K562 (cell line): ENCODE measurements at regions not wholly inside any gene's neighbourhood (a gene's known extent, or its start where the extent isn't known, plus 50 kb on each side); places are given as distances from the start of the nearest gene placed in this dataset.

Experiments
- ATAC-seq: fragments of 200-7000 bp; cut with Tn5 transposase; 3 replicates; pipeline ENCODE4 v1.9.1; 2020; ENCODE audit warnings: moderate library complexity
- BruUV-seq: library from RNA; stranded (reverse); fragments of 400-500 nt; replicated peaks from 2 replicates; lab custom pipeline; 2021; lab: Mats Ljungman, UMichigan
- CTCF ChIA-PET: fragments of 300-600 bp; formaldehyde crosslinking; extraction: SDS; loops from one replicate; lab custom pipeline; 2021; ENCODE audit warnings: low intra/inter-chr PET ratio; lab: Yijun Ruan, JAX
- POLR2A ChIA-PET: fragments of 300-600, 350-650 bp; sonication (Branson Sonifier 250); formaldehyde crosslinking; extraction: SDS; loops from one replicate; lab custom pipeline; 2021; ENCODE audit warnings: antibody characterized with exemption, inconsistent platforms; lab: Yijun Ruan, JAX
- DNase-seq, 4 experiments: peaks; one replicate each; pipeline versions ENCODE4 v3.0.0 to v3.0.0-alpha.2; 2011 to 2018; ENCODE audit warnings: low spot score in 3 of 4, mixed read lengths in 3 of 4; ENCODE audit errors: extremely low read depth in 1 of 4
- FAIRE-seq: peaks from 2 replicates; lab custom pipeline; 2011; peaks lifted over from hg19 to GRCh38; lab: Jason Lieb, UNC
- H2AFZ ChIP-seq: 2 replicates; pipeline ENCODE4 v1.6.0; 2011; ENCODE audit warnings: low read depth, low read length, control low read depth, inconsistent platforms
- H3K27ac ChIP-seq: fragments of 200-600 bp; 3 replicates; pipeline ENCODE4 v1.8.0; 2011; ENCODE audit warnings: low read depth, mild to moderate bottlenecking, control low read depth, inconsistent platforms, low read length, moderate library complexity, mixed read lengths; ENCODE audit errors: extremely low read depth
- H3K27me3 ChIP-seq, 2 experiments: fragments of 300-600 bp in 1 of 2; 2 replicates in 1 of 2; 3 replicates in 1 of 2; pipeline versions ENCODE4 v1.6.0 to v1.8.0; 2011; ENCODE audit warnings: inconsistent platforms in 2 of 2, low read length in 2 of 2, mild to moderate bottlenecking in 1 of 2, mixed read lengths in 1 of 2, moderate library complexity in 1 of 2; ENCODE audit not compliant: control insufficient read depth in 2 of 2, insufficient read depth in 2 of 2
- H3K36me3 ChIP-seq: fragments of 300-600 bp; 3 replicates; pipeline ENCODE4 v1.8.0; 2011; ENCODE audit warnings: mild to moderate bottlenecking, low read length, inconsistent platforms; ENCODE audit not compliant: control insufficient read depth, insufficient read depth
- H3K4me1 ChIP-seq, 2 experiments: fragments of 200-600 bp in 1 of 2; replicated peaks in 1 of 2; 2 replicates in 1 of 2; 3 replicates in 1 of 2; pipeline versions ENCODE4 v1.5.1 to v1.8.0; 2011; ENCODE audit warnings: inconsistent platforms in 2 of 2, low read length in 2 of 2, mild to moderate bottlenecking in 1 of 2, mixed read lengths in 1 of 2, moderate library complexity in 1 of 2; ENCODE audit not compliant: control insufficient read depth in 2 of 2, insufficient read depth in 2 of 2
- H3K4me2 ChIP-seq: 2 replicates; pipeline ENCODE4 v1.6.1; 2011; ENCODE audit warnings: low read length, control low read depth, inconsistent platforms, mixed read lengths; ENCODE audit not compliant: insufficient read depth
- H3K4me3 ChIP-seq: fragments of 200-600 bp; sonication (generic), shearing (Covaris generic); 2 replicates; pipeline ENCODE4 v1.5.1; 2016; ENCODE audit warnings: control low read depth, inconsistent platforms
- H3K79me2 ChIP-seq: fragments of 200-600 bp; 3 replicates; pipeline ENCODE4 v1.8.0; 2011; ENCODE audit warnings: low read length, inconsistent platforms; ENCODE audit not compliant: control insufficient read depth, insufficient read depth
- H3K9ac ChIP-seq, 2 experiments: 2 replicates each; pipeline versions ENCODE4 v1.6.0 to v1.6.1; 2011; ENCODE audit warnings: low read depth in 2 of 2, low read length in 2 of 2, control low read depth in 1 of 2, inconsistent platforms in 1 of 2, mild to moderate bottlenecking in 1 of 2, mixed read lengths in 1 of 2; ENCODE audit not compliant: insufficient read depth in 1 of 2
- H3K9me1 ChIP-seq: one replicate; pipeline ENCODE4 v1.6.0; 2011; ENCODE audit warnings: inconsistent platforms, mild to moderate bottlenecking, low read length, moderate library complexity; ENCODE audit not compliant: control insufficient read depth, insufficient read depth
- H3K9me3 ChIP-seq: replicated peaks from 2 replicates; pipeline ENCODE4 v1.5.1; 2011; ENCODE audit warnings: low read depth, low read length, inconsistent platforms; ENCODE audit not compliant: control insufficient read depth, insufficient read depth
- H4K20me1 ChIP-seq: replicated peaks from 2 replicates; pipeline ENCODE4 v1.6.1; 2011; ENCODE audit warnings: low read length, inconsistent platforms, mixed read lengths; ENCODE audit not compliant: control insufficient read depth, insufficient read depth
- ATF2 ChIP-seq: sonication (generic); formaldehyde crosslinking; IDR thresholded peaks from 2 replicates; pipeline ENCODE4 v1.8.1; 2022; ENCODE audit warnings: missing genetic modification reagents
- CHD1 ChIP-seq: fragments of 200-600 bp; sonication (generic); IDR thresholded peaks from one replicate; pipeline ENCODE4 v1.6.1; 2012; ENCODE audit warnings: mild to moderate bottlenecking, moderate library complexity, low read length, inconsistent platforms
- CXXC5 ChIP-seq: fragments of 250-450 bp; sonication (Bioruptor Pico); IDR thresholded peaks from 2 replicates; pipeline ENCODE4 v1.8.0; 2022; ENCODE audit warnings: inconsistent platforms, mild to moderate bottlenecking, moderate library complexity
- HEY1 ChIP-seq: fragments of 250-450 bp; sonication (Bioruptor Pico); IDR thresholded peaks from 2 replicates; pipeline ENCODE4 v1.5.0; 2020; ENCODE audit warnings: mild to moderate bottlenecking, moderate library complexity, borderline replicate concordance
- PYGO2 ChIP-seq: fragments of 450-650 bp; IDR thresholded peaks from 2 replicates; pipeline ENCODE4 v1.6.1; 2016; ENCODE audit warnings: mild to moderate bottlenecking, missing genetic modification characterization, moderate library complexity, missing compliant biosample characterization
- RBM14 ChIP-seq: fragments of 200-400 bp; formaldehyde crosslinking; IDR thresholded peaks from 2 replicates; pipeline ENCODE4 v1.6.1; 2018; ENCODE audit warnings: low read depth, mild to moderate bottlenecking, low read length, moderate library complexity, borderline replicate concordance; ENCODE audit not compliant: insufficient read depth
- SAP30 ChIP-seq: fragments of 200-600 bp; sonication (generic); IDR thresholded peaks from 2 replicates; pipeline ENCODE4 v1.6.1; 2012; ENCODE audit warnings: borderline replicate concordance, low read depth, mild to moderate bottlenecking, moderate library complexity, low read length, control low read depth, inconsistent platforms; ENCODE audit not compliant: insufficient read depth, poor library complexity, severe bottlenecking
- SMAD2 ChIP-seq: fragments of 150-350 bp; IDR thresholded peaks from 2 replicates; pipeline ENCODE4 v1.6.1; 2014; ENCODE audit warnings: low read depth, mild to moderate bottlenecking, low read length
- YBX1 ChIP-seq: fragments of 450-650 bp; IDR thresholded peaks from 2 replicates; pipeline ENCODE4 v1.7.1; 2016; ENCODE audit warnings: mild to moderate bottlenecking
- ZBTB49 ChIP-seq: sonication (generic); formaldehyde crosslinking; IDR thresholded peaks from 2 replicates; pipeline ENCODE4 v1.8.0; 2022; ENCODE audit warnings: missing genetic modification reagents, mild to moderate bottlenecking, borderline replicate concordance
- ZKSCAN1 ChIP-seq: fragments of 150-350 bp; IDR thresholded peaks from 2 replicates; pipeline ENCODE4 v1.6.1; 2016; ENCODE audit warnings: low read depth, low read length
- WGBS: fragments of 100-300 bp; shearing (Covaris generic); methylation state at CpG from one replicate; pipeline ENCODE4 v1.1.6; 2016; ENCODE audit warnings: low coverage, mixed read lengths; ENCODE audit not compliant: insufficient coverage; ENCODE audit errors: missing lambda C conversion rate; 5-methylcytosine and 5-hydroxymethylcytosine counted together
- in situ Hi-C: fragments of 300-500 bp; cut with MboI; formaldehyde crosslinking; loops from 4 replicates; pipeline ENCODE4 v1.15.0; 2018; ENCODE audit warnings: inconsistent platforms, mixed read lengths
- intact Hi-C: fragments of 100-400 bp; cut with micrococcal nuclease; formaldehyde crosslinking; loops from 2 replicates; pipeline ENCODE4 v1.14.2; 2022
- TF ChIP-seq, protein P1 (sequence below): sonication (generic); formaldehyde crosslinking; IDR thresholded peaks from 2 replicates; pipeline ENCODE4 v1.4.0; 2020; ENCODE audit warnings: mild to moderate bottlenecking, missing genetic modification reagents
- TF ChIP-seq, protein P2 (sequence below): fragments of 450-650 bp; formaldehyde crosslinking; IDR thresholded peaks from 2 replicates; pipeline ENCODE4 v1.4.0; 2020; ENCODE audit warnings: mild to moderate bottlenecking, moderate library complexity
- TF ChIP-seq, protein P3 (sequence below), 2 experiments: fragments of 450-650 bp in 1 of 2; sonication (generic) in 1 of 2; formaldehyde crosslinking in 1 of 2; IDR thresholded peaks in 1 of 2; conservative IDR thresholded peaks in 1 of 2; 2 replicates each; pipeline versions ENCODE4 v1.6.1 to v1.8.1; 2016 to 2023; ENCODE audit warnings: mild to moderate bottlenecking in 2 of 2, moderate library complexity in 2 of 2, inconsistent platforms in 1 of 2, missing genetic modification reagents in 1 of 2

DNA sequence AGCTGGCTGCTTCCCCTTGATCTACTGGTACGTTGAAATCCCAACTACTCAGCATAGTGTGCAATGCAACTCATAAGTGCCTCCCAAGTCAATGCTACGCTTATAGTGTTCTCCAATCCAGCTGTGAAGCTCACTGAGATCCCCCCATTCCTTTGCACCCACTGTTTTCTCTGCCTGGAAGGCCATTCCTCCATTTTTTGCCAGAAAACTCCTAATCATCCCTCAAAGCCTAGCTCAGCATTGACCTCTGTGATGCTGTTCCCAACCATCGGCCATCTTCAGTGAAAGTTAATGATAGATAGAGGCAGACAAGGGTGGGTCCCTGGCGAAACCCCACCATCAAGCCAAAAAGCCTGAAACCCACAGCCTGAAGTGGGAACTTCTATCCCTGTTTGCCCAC is 211.0 kb downstream of the ENC1 start:
- FAIRE-seq (no peak), DNase-seq (no peak), ATAC-seq (no peak)
- no peaks in the 10 kb centered on the region for H3K79me2 ChIP-seq
- 4% methylated on average over 4 of the region's 4 CpGs for WGBS
- H3K27ac ChIP-seq: no peak overlapping the region
- no peaks in the 10 kb centered on the region for H3K9me3 ChIP-seq
- no TSS peak for BruUV-seq
- H4K20me1 ChIP-seq: no peaks in the 10 kb centered on the region
- no peaks in the 10 kb centered on the region for H3K4me1 ChIP-seq
- CTCF ChIA-PET: no interaction called here
- no peak overlapping the region for H2AFZ ChIP-seq
- no peak overlapping the region for H3K4me2 ChIP-seq
- no peak overlapping the region for H3K9ac ChIP-seq
- no peaks in the 10 kb centered on the region for H3K36me3 ChIP-seq
- H3K27me3 ChIP-seq: peaks cover 0 to 5% of the 10 kb centered on the region in 2 experiments; a peak in 2 of 5 replicates
- no peaks in the 10 kb centered on the region for H3K9me1 ChIP-seq
- intact Hi-C loops: no loop called here
- POLR2A ChIA-PET: no interaction called here
- no peak overlapping the region for H3K4me3 ChIP-seq
- in situ Hi-C loops: no loop called here
- TF ChIP-seq, protein P1, sequence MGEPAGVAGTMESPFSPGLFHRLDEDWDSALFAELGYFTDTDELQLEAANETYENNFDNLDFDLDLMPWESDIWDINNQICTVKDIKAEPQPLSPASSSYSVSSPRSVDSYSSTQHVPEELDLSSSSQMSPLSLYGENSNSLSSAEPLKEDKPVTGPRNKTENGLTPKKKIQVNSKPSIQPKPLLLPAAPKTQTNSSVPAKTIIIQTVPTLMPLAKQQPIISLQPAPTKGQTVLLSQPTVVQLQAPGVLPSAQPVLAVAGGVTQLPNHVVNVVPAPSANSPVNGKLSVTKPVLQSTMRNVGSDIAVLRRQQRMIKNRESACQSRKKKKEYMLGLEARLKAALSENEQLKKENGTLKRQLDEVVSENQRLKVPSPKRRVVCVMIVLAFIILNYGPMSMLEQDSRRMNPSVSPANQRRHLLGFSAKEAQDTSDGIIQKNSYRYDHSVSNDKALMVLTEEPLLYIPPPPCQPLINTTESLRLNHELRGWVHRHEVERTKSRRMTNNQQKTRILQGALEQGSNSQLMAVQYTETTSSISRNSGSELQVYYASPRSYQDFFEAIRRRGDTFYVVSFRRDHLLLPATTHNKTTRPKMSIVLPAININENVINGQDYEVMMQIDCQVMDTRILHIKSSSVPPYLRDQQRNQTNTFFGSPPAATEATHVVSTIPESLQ (CRISPR knock-in tag): no peak
- TF ChIP-seq ZBTB49 (no peak), CHD1 (no peak), ATF2 (CRISPR knock-in tag) (no peak), RBM14 (no peak), SAP30 (no peak), YBX1 (no peak), HEY1 (CRISPR knock-in tag) (no peak), ZKSCAN1 (no peak), PYGO2 (tag) (no peak), CXXC5 (no peak), SMAD2 (no peak)
- TF ChIP-seq, protein P2, sequence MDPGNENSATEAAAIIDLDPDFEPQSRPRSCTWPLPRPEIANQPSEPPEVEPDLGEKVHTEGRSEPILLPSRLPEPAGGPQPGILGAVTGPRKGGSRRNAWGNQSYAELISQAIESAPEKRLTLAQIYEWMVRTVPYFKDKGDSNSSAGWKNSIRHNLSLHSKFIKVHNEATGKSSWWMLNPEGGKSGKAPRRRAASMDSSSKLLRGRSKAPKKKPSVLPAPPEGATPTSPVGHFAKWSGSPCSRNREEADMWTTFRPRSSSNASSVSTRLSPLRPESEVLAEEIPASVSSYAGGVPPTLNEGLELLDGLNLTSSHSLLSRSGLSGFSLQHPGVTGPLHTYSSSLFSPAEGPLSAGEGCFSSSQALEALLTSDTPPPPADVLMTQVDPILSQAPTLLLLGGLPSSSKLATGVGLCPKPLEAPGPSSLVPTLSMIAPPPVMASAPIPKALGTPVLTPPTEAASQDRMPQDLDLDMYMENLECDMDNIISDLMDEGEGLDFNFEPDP: no peak
- TF ChIP-seq, protein P3, sequence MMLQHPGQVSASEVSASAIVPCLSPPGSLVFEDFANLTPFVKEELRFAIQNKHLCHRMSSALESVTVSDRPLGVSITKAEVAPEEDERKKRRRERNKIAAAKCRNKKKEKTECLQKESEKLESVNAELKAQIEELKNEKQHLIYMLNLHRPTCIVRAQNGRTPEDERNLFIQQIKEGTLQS (IDR thresholded peaks at IDR 0.05): no peak
- TF ChIP-seq, protein P3 (CRISPR knock-in tag; conservative IDR thresholded peaks at IDR 0.05): no peak
